IMR-90 (cell line): ENCODE measurements at regions not wholly inside any gene's neighbourhood (a gene's known extent, or its start where the extent isn't known, plus 50 kb on each side); places are given as distances from the start of the nearest gene placed in this dataset.

Experiments
- RAD21 ChIP-seq: IDR thresholded peaks from 2 replicates; pipeline ENCODE4 v1.6.1; 2012; ENCODE audit warnings: low read length, improper control_type of control experiment
- RCOR1 ChIP-seq: IDR thresholded peaks from 2 replicates; pipeline ENCODE4 v1.6.1; 2012; ENCODE audit warnings: mild to moderate bottlenecking, low read length, improper control_type of control experiment; ENCODE audit not compliant: insufficient replicate concordance
- TF ChIP-seq, protein P1 (sequence below): conservative IDR thresholded peaks from 2 replicates; pipeline ENCODE4 v1.5.1; 2012; ENCODE audit warnings: mild to moderate bottlenecking, low read depth, low read length, improper control_type of control experiment
- TF ChIP-seq, protein P2 (sequence below): fragments of 150-350 bp; IDR thresholded peaks from 2 replicates; pipeline ENCODE4 v1.6.1; 2017; ENCODE audit warnings: mild to moderate bottlenecking, antibody characterized with exemption, low read length, low read depth

DNA sequence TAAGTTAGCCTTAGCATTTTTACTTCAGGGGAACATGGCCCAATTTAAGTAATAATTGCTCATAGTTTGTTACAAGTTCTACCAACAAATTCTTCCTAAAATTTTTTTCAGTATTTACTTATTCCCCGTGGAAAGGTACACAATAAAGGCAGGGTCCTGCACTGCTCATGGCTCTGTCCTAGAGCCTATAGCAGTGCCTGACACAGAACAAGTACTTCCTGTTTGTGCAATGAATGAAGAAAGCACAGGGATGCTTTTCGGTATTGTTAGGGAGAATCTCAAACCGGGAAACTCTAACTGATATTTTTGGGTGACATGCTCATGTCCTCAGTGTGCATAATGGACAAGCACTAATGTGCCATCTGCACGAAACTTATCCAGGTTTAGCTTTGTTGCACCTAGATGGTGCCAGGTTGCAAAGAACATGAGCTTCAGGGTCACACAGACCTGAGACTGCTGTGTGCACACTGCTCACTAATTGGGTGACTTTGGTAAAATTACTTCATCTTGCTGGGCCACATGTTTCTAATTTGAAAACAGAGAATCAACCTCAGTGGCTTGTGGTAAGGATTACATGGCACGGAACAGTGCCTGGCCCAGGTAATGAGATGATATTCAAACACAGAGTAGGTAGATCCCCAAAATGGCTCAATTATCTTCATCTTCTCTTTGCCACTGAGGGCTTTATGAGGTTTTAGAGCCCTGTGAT lies 175.8 kb upstream of the NPY2R start:
- TF ChIP-seq RAD21 (no peak), RCOR1 (no peak)
- TF ChIP-seq, protein P1, sequence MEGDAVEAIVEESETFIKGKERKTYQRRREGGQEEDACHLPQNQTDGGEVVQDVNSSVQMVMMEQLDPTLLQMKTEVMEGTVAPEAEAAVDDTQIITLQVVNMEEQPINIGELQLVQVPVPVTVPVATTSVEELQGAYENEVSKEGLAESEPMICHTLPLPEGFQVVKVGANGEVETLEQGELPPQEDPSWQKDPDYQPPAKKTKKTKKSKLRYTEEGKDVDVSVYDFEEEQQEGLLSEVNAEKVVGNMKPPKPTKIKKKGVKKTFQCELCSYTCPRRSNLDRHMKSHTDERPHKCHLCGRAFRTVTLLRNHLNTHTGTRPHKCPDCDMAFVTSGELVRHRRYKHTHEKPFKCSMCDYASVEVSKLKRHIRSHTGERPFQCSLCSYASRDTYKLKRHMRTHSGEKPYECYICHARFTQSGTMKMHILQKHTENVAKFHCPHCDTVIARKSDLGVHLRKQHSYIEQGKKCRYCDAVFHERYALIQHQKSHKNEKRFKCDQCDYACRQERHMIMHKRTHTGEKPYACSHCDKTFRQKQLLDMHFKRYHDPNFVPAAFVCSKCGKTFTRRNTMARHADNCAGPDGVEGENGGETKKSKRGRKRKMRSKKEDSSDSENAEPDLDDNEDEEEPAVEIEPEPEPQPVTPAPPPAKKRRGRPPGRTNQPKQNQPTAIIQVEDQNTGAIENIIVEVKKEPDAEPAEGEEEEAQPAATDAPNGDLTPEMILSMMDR, result no peak
- TF ChIP-seq, protein P2, sequence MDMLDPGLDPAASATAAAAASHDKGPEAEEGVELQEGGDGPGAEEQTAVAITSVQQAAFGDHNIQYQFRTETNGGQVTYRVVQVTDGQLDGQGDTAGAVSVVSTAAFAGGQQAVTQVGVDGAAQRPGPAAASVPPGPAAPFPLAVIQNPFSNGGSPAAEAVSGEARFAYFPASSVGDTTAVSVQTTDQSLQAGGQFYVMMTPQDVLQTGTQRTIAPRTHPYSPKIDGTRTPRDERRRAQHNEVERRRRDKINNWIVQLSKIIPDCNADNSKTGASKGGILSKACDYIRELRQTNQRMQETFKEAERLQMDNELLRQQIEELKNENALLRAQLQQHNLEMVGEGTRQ, result no peak
